Motor neuron (in vitro differentiated cells): ENCODE measurements at regions not wholly inside any gene's neighbourhood (a gene's known extent, or its start where the extent isn't known, plus 50 kb on each side); places are given as distances from the start of the nearest gene placed in this dataset.

ENCODE experiments used
- ATAC-seq, 8 experiments: fragments of 200-7000 bp; cut with Tn5 transposase; replicated peaks in 6 of 8; 2 replicates each; pipeline ENCODE4 v1.8.0; 2021; ENCODE audit warnings: mild to moderate bottlenecking in 8 of 8, moderate library complexity in 8 of 8
- H3K27ac ChIP-seq, 2 donors: fragments of 250-450 bp; sonication (Bioruptor Pico); 2 replicates each; pipeline ENCODE4 v1.9.0; 2021; ENCODE audit warnings: antibody characterized with exemption in 2 of 2, mild to moderate bottlenecking in 2 of 2, moderate library complexity in 1 of 2
- H3K4me1 ChIP-seq, 2 donors: fragments of 250-450 bp; sonication (Bioruptor Pico); replicated peaks in 1 of 2; 2 replicates each; pipeline ENCODE4 v1.6.1; 2021; ENCODE audit warnings: antibody characterized with exemption in 2 of 2, mild to moderate bottlenecking in 2 of 2, moderate library complexity in 1 of 2
- H3K4me3 ChIP-seq, 5 donors: fragments of 250-450 bp; sonication (Bioruptor Pico); 2 replicates each; pipeline ENCODE4 v1.9.0; 2021; ENCODE audit warnings: antibody characterized with exemption in 5 of 5, mild to moderate bottlenecking in 5 of 5, moderate library complexity in 4 of 5
- WGBS, 10 experiments: fragments of 450-650 bp; shearing (Covaris generic); methylation state at CpG; one replicate each; pipeline ENCODE4 v1.0.0; 2022; 5-methylcytosine and 5-hydroxymethylcytosine counted together
- in situ Hi-C, 9 experiments: fragments of 400-800 bp; cut with MboI; loops; one replicate each; pipeline ENCODE4 v1.15.0; 2021; ENCODE audit warnings: low sequenced_read_pairs in 9 of 9, low pct_unique_long_range_greater_than_20kb in 2 of 9; ENCODE audit not compliant: unreplicated experiment in 9 of 9

- no peak for ATAC-seq
- 83 to 100% (median 100%) methylated on average over 1 of the region's 4 CpGs; no CpG with 5 or more reads in 7 of the 10 experiments for WGBS, 10 experiments
- in situ Hi-C loops: no loop called here
- no peak overlapping the region for H3K27ac ChIP-seq
- H3K4me3 ChIP-seq: no peak overlapping the region
- no peaks in the 10 kb centered on the region for H3K4me1 ChIP-seq
Measured at GRCh38 chr9:108704156-108704852, 151.5 kb downstream of the ACTL7B start.

GRCh38 chr9:108703429-108703828, 152.4 kb downstream of the ACTL7B start:
- no peak for ATAC-seq
- 20 to 81% (median 74%) methylated on average over 1 to 9 of the region's 9 CpGs for WGBS, 10 experiments
- Histone ChIP-seq H3K4me3 (no peak overlapping the region), H3K27ac (no peak overlapping the region), H3K4me1 (no peaks in the 10 kb centered on the region)
- in situ Hi-C loops: no loop called here

GRCh38 chr9:108702681-108703080, 153.1 kb downstream of the ACTL7B start:
- in situ Hi-C loops: no loop called here
- Histone ChIP-seq H3K4me1 (no peaks in the 10 kb centered on the region), H3K27ac (no peak overlapping the region), H3K4me3 (no peak overlapping the region)
- 0 to 93% (median 79%) methylated on average over 1 to 3 of the region's 4 CpGs; no CpG with 5 or more reads in 2 of the 10 experiments for WGBS, 10 experiments
- no peak for ATAC-seq

- in situ Hi-C loops: no loop called here
- no peak overlapping the region for H3K4me3 ChIP-seq
- H3K27ac ChIP-seq: no peak overlapping the region
- no peak for ATAC-seq
- H3K4me1 ChIP-seq: no peaks in the 10 kb centered on the region
- 0 to 50% (median 0%) methylated on average over 1 of the region's 1 CpG; no CpG with 5 or more reads in 3 of the 10 experiments for WGBS, 10 experiments
Measured at GRCh38 chr9:108698801-108699200, 157.0 kb downstream of the ACTL7B start.

- no peaks in the 10 kb centered on the region for H3K4me1 ChIP-seq
- in situ Hi-C loops: no loop called here
- no peak overlapping the region for H3K27ac ChIP-seq
- no peak for ATAC-seq
- no peak overlapping the region for H3K4me3 ChIP-seq
- 15 to 88% (median 62%) methylated on average over 1 to 2 of the region's 2 CpGs for WGBS, 10 experiments
Measured at GRCh38 chr9:108698231-108698630, 157.6 kb downstream of the ACTL7B start.

GRCh38 chr9:108696156-108696555, 159.6 kb downstream of the ACTL7B start:
- WGBS, 10 experiments: 20 to 100% (median 88%) methylated on average over 1 to 3 of the region's 3 CpGs; no CpG with 5 or more reads in 4 of the 10 experiments
- ATAC-seq: no peak
- H3K4me1 ChIP-seq: no peaks in the 10 kb centered on the region
- H3K27ac ChIP-seq: no peak overlapping the region
- in situ Hi-C loops: no loop called here
- no peak overlapping the region for H3K4me3 ChIP-seq

- in situ Hi-C loops: no loop called here
- peak in 3 of 8 experiments; percentile 41 to 77 (median 72) for ATAC-seq
- Histone ChIP-seq H3K4me1 (no peaks in the 10 kb centered on the region), H3K4me3 (no peak overlapping the region), H3K27ac (no peak overlapping the region)
- WGBS, 10 experiments: 11 to 44% (median 17%) methylated on average over 2 to 5 of the region's 5 CpGs; no CpG with 5 or more reads in 1 of the 10 experiments
Measured at GRCh38 chr9:108694170-108694569, 161.6 kb downstream of the ACTL7B start.

GRCh38 chr9:108691614-108692013, 164.2 kb downstream of the ACTL7B start:
- Histone ChIP-seq H3K27ac (no peak overlapping the region), H3K4me1 (peaks cover 0 to 4% of the 10 kb centered on the region in 2 donors), H3K4me3 (no peak overlapping the region)
- 50 to 96% (median 86%) methylated on average over 1 to 7 of the region's 7 CpGs; no CpG with 5 or more reads in 2 of the 10 experiments for WGBS, 10 experiments
- no peak for ATAC-seq
- in situ Hi-C loops: no loop called here

GRCh38 chr9:108688676-108689075, 167.1 kb downstream of the ACTL7B start:
- 0 to 89% (median 43%) methylated on average over 1 to 2 of the region's 2 CpGs; no CpG with 5 or more reads in 1 of the 10 experiments for WGBS, 10 experiments
- in situ Hi-C loops: no loop called here

GRCh38 chr9:108688051-108688450, 167.7 kb downstream of the ACTL7B start:
- in situ Hi-C loops: no loop called here
- H3K4me1 ChIP-seq: peaks cover 0 to 4% of the 10 kb centered on the region in 2 donors
- H3K27ac ChIP-seq: no peak overlapping the region
- ATAC-seq: no peak
- H3K4me3 ChIP-seq: no peak overlapping the region
- WGBS, 10 experiments: 39 to 100% (median 76%) methylated on average over 1 to 3 of the region's 3 CpGs; no CpG with 5 or more reads in 3 of the 10 experiments

More at GRCh38 chr9:108688676-108689075, 167.1 kb downstream of the ACTL7B start:
- no peak overlapping the region for H3K27ac ChIP-seq
- peaks cover 0 to 4% of the 10 kb centered on the region in 2 donors for H3K4me1 ChIP-seq
- ATAC-seq: no peak
- H3K4me3 ChIP-seq: no peak overlapping the region

GRCh38 chr9:108687006-108687987, 168.5 kb downstream of the ACTL7B start:
- WGBS, 10 experiments: 30 to 100% (median 61%) methylated on average over 1 to 8 of the region's 8 CpGs
- H3K4me3 ChIP-seq: no peak overlapping the region
- in situ Hi-C loops: no loop called here
- ATAC-seq: peak in 7 of 8 experiments; percentile 52 to 96 (median 93)
- H3K4me1 ChIP-seq: peaks cover 0 to 4% of the 10 kb centered on the region in 2 donors
- no peak overlapping the region for H3K27ac ChIP-seq

GRCh38 chr9:108684288-108685025, 171.3 kb downstream of the ACTL7B start:
- peak in 2 of 8 experiments; percentile 32 to 43 for ATAC-seq
- Histone ChIP-seq H3K4me1 (peaks cover 0 to 4% of the 10 kb centered on the region in 2 donors), H3K27ac (no peak overlapping the region), H3K4me3 (no peak overlapping the region)
- in situ Hi-C loops: no loop called here
- WGBS, 10 experiments: 47 to 90% (median 62%) methylated on average over 1 to 4 of the region's 4 CpGs; no CpG with 5 or more reads in 4 of the 10 experiments
